MM.1S (cell line): ENCODE measurements at regions not wholly inside any gene's neighbourhood (a gene's known extent, or its start where the extent isn't known, plus 50 kb on each side); places are given as distances from the start of the nearest gene placed in this dataset.

ENCODE experiments used
- DNase-seq: peaks from one replicate; pipeline ENCODE4 v3.0.0-alpha.2; 2015
- H2AFZ ChIP-seq: fragments of 300-600 bp; sonication (generic); 2 replicates; pipeline ENCODE4 v1.6.0; 2016; ENCODE audit warnings: antibody characterized with exemption, low read length
- H3F3A ChIP-seq: fragments of 300-600 bp; sonication (generic); 2 replicates; pipeline ENCODE4 v1.6.1; 2016; ENCODE audit warnings: mild to moderate bottlenecking, antibody characterized with exemption, low read length, moderate library complexity, mixed read lengths; ENCODE audit not compliant: insufficient read depth
- H3K27ac ChIP-seq: fragments of 300-600 bp; sonication (generic); 2 replicates; pipeline ENCODE4 v1.5.1; 2016; ENCODE audit warnings: mild to moderate bottlenecking, low read length
- H3K27me3 ChIP-seq: fragments of 300-600 bp; sonication (generic); replicated peaks from 2 replicates; pipeline ENCODE4 v1.6.0; 2016; ENCODE audit warnings: low read length; ENCODE audit not compliant: insufficient read depth
- H3K36me3 ChIP-seq: fragments of 300-600 bp; sonication (generic); replicated peaks from 2 replicates; pipeline ENCODE4 v1.6.1; 2016; ENCODE audit warnings: mild to moderate bottlenecking, low read length, mixed read lengths; ENCODE audit not compliant: insufficient read depth
- H3K4me1 ChIP-seq: fragments of 300-600 bp; sonication (generic); 2 replicates; pipeline ENCODE4 v1.6.1; 2016; ENCODE audit warnings: low read length, mixed read lengths
- H3K4me2 ChIP-seq: fragments of 300-600 bp; sonication (generic); 2 replicates; pipeline ENCODE4 v1.6.0; 2016; ENCODE audit warnings: low read depth, low read length
- H3K4me3 ChIP-seq: fragments of 300-600 bp; sonication (generic); 2 replicates; pipeline ENCODE4 v1.5.1; 2016; ENCODE audit warnings: low read length, mixed read lengths
- H3K79me2 ChIP-seq: fragments of 300-600 bp; sonication (generic); 2 replicates; pipeline ENCODE4 v1.6.1; 2016; ENCODE audit warnings: mixed run types, low read length, mixed read lengths
- H3K9ac ChIP-seq: fragments of 300-600 bp; sonication (generic); 2 replicates; pipeline ENCODE4 v1.6.1; 2016; ENCODE audit warnings: low read length, mixed read lengths
- H3K9me2 ChIP-seq: fragments of 300-600 bp; sonication (generic); replicated peaks from 2 replicates; pipeline ENCODE4 v1.6.1; 2016; ENCODE audit warnings: mild to moderate bottlenecking, low read length, mixed read lengths; ENCODE audit not compliant: insufficient read depth
- H3K9me3 ChIP-seq: fragments of 300-600 bp; sonication (generic); replicated peaks from 2 replicates; pipeline ENCODE4 v1.6.1; 2016; ENCODE audit warnings: mild to moderate bottlenecking, low read length, mixed read lengths; ENCODE audit not compliant: insufficient read depth
- H4K20me1 ChIP-seq: fragments of 300-600 bp; sonication (generic); 2 replicates; pipeline ENCODE4 v1.6.1; 2016; ENCODE audit warnings: mild to moderate bottlenecking, low read length, moderate library complexity, mixed read lengths; ENCODE audit not compliant: insufficient read depth
- EZH2 ChIP-seq: fragments of 300-600 bp; sonication (generic); optimal IDR thresholded peaks from 2 replicates; pipeline ENCODE3; 2017; ENCODE audit warnings: low read depth, mild to moderate bottlenecking, antibody characterized with exemption, low read length, mixed read lengths
- EZH2phosphoT487 ChIP-seq: fragments of 300-600 bp; sonication (generic); IDR thresholded peaks from 2 replicates; pipeline ENCODE4 v1.6.1; 2018; ENCODE audit warnings: antibody characterized with exemption, low read length
- TF ChIP-seq, protein P1 (sequence below): fragments of 300-600 bp; sonication (generic); IDR thresholded peaks from 2 replicates; pipeline ENCODE4 v1.5.1; 2016; ENCODE audit warnings: antibody characterized with exemption, low read length, mixed read lengths

GRCh38 chr9:86602715-86603114 lies 248.5 kb upstream of the TUT7 start:
- no peaks in the 10 kb centered on the region for H3K27me3 ChIP-seq
- no peaks in the 10 kb centered on the region for H3K36me3 ChIP-seq
- DNase-seq, result no peak
- H3K9me3 ChIP-seq, result no peaks in the 10 kb centered on the region
- no peak overlapping the region for H3K27ac ChIP-seq
- no peak overlapping the region for H3K4me3 ChIP-seq
- no peaks in the 10 kb centered on the region for H3K4me1 ChIP-seq
- H4K20me1 ChIP-seq, result no peaks in the 10 kb centered on the region
- H2AFZ ChIP-seq, result no peak overlapping the region
- H3K79me2 ChIP-seq, result no peaks in the 10 kb centered on the region
- H3K9me2 ChIP-seq, result no peaks in the 10 kb centered on the region
- TF ChIP-seq EZH2phosphoT487 (no peak), EZH2 (no peak)
- TF ChIP-seq, protein P1, sequence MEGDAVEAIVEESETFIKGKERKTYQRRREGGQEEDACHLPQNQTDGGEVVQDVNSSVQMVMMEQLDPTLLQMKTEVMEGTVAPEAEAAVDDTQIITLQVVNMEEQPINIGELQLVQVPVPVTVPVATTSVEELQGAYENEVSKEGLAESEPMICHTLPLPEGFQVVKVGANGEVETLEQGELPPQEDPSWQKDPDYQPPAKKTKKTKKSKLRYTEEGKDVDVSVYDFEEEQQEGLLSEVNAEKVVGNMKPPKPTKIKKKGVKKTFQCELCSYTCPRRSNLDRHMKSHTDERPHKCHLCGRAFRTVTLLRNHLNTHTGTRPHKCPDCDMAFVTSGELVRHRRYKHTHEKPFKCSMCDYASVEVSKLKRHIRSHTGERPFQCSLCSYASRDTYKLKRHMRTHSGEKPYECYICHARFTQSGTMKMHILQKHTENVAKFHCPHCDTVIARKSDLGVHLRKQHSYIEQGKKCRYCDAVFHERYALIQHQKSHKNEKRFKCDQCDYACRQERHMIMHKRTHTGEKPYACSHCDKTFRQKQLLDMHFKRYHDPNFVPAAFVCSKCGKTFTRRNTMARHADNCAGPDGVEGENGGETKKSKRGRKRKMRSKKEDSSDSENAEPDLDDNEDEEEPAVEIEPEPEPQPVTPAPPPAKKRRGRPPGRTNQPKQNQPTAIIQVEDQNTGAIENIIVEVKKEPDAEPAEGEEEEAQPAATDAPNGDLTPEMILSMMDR, result no peak
- H3K4me2 ChIP-seq, result no peak overlapping the region
- H3F3A ChIP-seq, result no peaks in the 10 kb centered on the region
- no peak overlapping the region for H3K9ac ChIP-seq

DNA sequence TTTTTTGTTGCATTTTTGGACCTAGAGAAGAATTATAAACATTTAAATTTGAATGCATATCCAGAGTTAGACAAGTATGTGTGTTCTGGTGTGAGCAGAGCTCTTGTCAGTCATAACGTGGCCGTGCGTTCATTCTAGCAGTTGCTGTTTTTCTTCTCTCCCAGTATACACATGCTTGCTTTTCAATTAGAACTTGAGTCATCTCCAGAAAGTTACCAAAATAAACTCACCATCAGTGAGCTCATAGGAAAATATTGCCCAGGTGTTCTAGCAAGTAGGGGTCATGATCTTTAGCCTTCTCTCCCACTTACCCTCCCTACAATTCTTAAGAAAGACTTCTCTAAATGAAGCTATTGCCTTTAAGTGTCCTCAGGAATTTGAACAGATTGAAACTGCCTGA lies 247.5 kb upstream of the TUT7 start:
- no peaks in the 10 kb centered on the region for H3K9me3 ChIP-seq
- no peak for TF ChIP-seq EZH2phosphoT487
- TF ChIP-seq, protein P1, result no peak
- no peak for TF ChIP-seq EZH2
- no peaks in the 10 kb centered on the region for H3K79me2 ChIP-seq
- no peaks in the 10 kb centered on the region for H3K36me3 ChIP-seq
- no peak overlapping the region for H3K4me3 ChIP-seq
- H3K27ac ChIP-seq, result no peak overlapping the region
- H3K9ac ChIP-seq, result no peak overlapping the region
- H3F3A ChIP-seq, result no peaks in the 10 kb centered on the region
- no peak for DNase-seq
- no peak overlapping the region for H2AFZ ChIP-seq
- H3K4me2 ChIP-seq, result no peak overlapping the region
- no peaks in the 10 kb centered on the region for H3K27me3 ChIP-seq
- H3K9me2 ChIP-seq, result no peaks in the 10 kb centered on the region
- no peaks in the 10 kb centered on the region for H3K4me1 ChIP-seq
- no peaks in the 10 kb centered on the region for H4K20me1 ChIP-seq

- H4K20me1 ChIP-seq, result no peaks in the 10 kb centered on the region
- TF ChIP-seq, protein P1, result no peak
- no peak for TF ChIP-seq EZH2phosphoT487
- no peak for TF ChIP-seq EZH2
- no peak overlapping the region for H2AFZ ChIP-seq
- no peak for DNase-seq
- H3K36me3 ChIP-seq, result no peaks in the 10 kb centered on the region
- H3K27me3 ChIP-seq, result no peaks in the 10 kb centered on the region
- no peak overlapping the region for H3K4me2 ChIP-seq
- H3K9ac ChIP-seq, result no peak overlapping the region
- no peaks in the 10 kb centered on the region for H3K4me1 ChIP-seq
- H3K4me3 ChIP-seq, result no peak overlapping the region
- H3K27ac ChIP-seq, result no peak overlapping the region
- H3K9me2 ChIP-seq, result no peaks in the 10 kb centered on the region
- no peaks in the 10 kb centered on the region for H3K79me2 ChIP-seq
- H3F3A ChIP-seq, result no peaks in the 10 kb centered on the region
- H3K9me3 ChIP-seq, result no peaks in the 10 kb centered on the region
Observed at GRCh38 chr9:86600977-86601376, 246.8 kb upstream of the TUT7 start.

GRCh38 chr9:86600291-86600690 lies 246.1 kb upstream of the TUT7 start:
- Histone ChIP-seq H3F3A (no peaks in the 10 kb centered on the region), H3K36me3 (no peaks in the 10 kb centered on the region), H3K9ac (no peak overlapping the region), H2AFZ (no peak overlapping the region), H3K4me2 (no peak overlapping the region), H3K9me2 (no peaks in the 10 kb centered on the region), H4K20me1 (no peaks in the 10 kb centered on the region), H3K4me1 (no peaks in the 10 kb centered on the region), H3K79me2 (no peaks in the 10 kb centered on the region), H3K27me3 (no peaks in the 10 kb centered on the region), H3K4me3 (no peak overlapping the region), H3K9me3 (no peaks in the 10 kb centered on the region), H3K27ac (no peak overlapping the region)
- no peak for DNase-seq
- TF ChIP-seq, protein P1, result no peak
- no peak for TF ChIP-seq EZH2
- TF ChIP-seq EZH2phosphoT487, result no peak
